H1 (cell line): ENCODE measurements at regions not wholly inside any gene's neighbourhood (a gene's known extent, or its start where the extent isn't known, plus 50 kb on each side); places are given as distances from the start of the nearest gene placed in this dataset.

ENCODE experiments used
- ASH2L ChIP-seq: fragments of 200-600, 300-600 bp; sonication (generic); IDR thresholded peaks from one replicate; pipeline ENCODE4 v1.7.1; 2017; ENCODE audit warnings: low read length
- CBX5 ChIP-seq: fragments of 300-800, 300-1000 bp; sonication (generic); IDR thresholded peaks from 2 replicates; pipeline ENCODE4 v1.7.1; 2016; ENCODE audit warnings: antibody characterized with exemption, low read length, low read depth
- EGR1 ChIP-seq: IDR thresholded peaks from 2 replicates; pipeline ENCODE4 v1.6.1; 2011; ENCODE audit warnings: low read depth, low read length, borderline replicate concordance
- HDAC2 ChIP-seq, 2 experiments: fragments of 300-600 bp in 1 of 2; sonication (generic) in 1 of 2; IDR thresholded peaks; 2 replicates each; pipeline ENCODE4 v1.6.1; 2011 to 2012; ENCODE audit warnings: low read depth in 2 of 2, low read length in 2 of 2, mild to moderate bottlenecking in 2 of 2, moderate library complexity in 2 of 2, borderline replicate concordance in 1 of 2, inconsistent platforms in 1 of 2
- HDAC6 ChIP-seq: IDR thresholded peaks from one replicate; pipeline ENCODE4 v1.7.1; 2012; ENCODE audit warnings: low read depth, mild to moderate bottlenecking, inconsistent platforms, low read length, moderate library complexity
- JUN ChIP-seq: IDR thresholded peaks from 2 replicates; pipeline ENCODE4 v1.6.1; 2011; ENCODE audit warnings: low read depth, mild to moderate bottlenecking, improper control_type of control experiment, low read length
- KDM4A ChIP-seq: IDR thresholded peaks from one replicate; pipeline ENCODE4 v1.7.1; 2012; ENCODE audit warnings: low read depth, mild to moderate bottlenecking, moderate library complexity, low read length, inconsistent platforms; ENCODE audit not compliant: severe bottlenecking
- SAP30 ChIP-seq: fragments of 300-600 bp; sonication (generic); IDR thresholded peaks from 2 replicates; pipeline ENCODE4 v1.7.1; 2012; ENCODE audit warnings: low read length, moderate library complexity, mild to moderate bottlenecking, inconsistent platforms; ENCODE audit not compliant: insufficient read depth, insufficient replicate concordance
- SP1 ChIP-seq: IDR thresholded peaks from 2 replicates; pipeline ENCODE4 v1.6.1; 2011; ENCODE audit warnings: low read depth, low read length
- TF ChIP-seq, protein P1 (sequence below): fragments of 300-600 bp; sonication (generic); IDR thresholded peaks from 2 replicates; pipeline ENCODE4 v1.7.1; 2012; ENCODE audit warnings: low read length, moderate library complexity, mild to moderate bottlenecking, inconsistent platforms; ENCODE audit not compliant: insufficient replicate concordance
- TF ChIP-seq, protein P2 (sequence below): IDR thresholded peaks from 2 replicates; pipeline ENCODE4 v1.6.1; 2012; ENCODE audit warnings: inconsistent platforms

DNA sequence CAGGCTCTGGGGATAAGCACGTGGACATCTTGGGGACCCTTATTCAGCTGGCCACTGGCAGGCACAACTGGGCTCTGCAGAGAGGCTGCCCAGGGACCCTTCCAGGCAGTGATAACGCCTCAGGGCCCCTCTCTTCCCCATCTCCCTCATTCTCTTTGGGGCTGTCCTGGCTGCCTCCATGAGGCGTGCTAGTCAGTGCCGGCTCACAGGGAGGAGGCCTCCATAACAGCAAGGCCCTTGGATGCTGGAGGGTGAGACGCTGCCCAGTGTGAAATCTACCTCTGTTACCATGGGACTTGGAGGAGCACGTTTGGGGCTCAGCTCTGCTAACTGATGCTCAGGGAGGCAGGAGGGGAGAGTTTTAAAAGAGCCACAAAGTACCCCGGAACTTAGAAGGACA, 221.3 kb downstream of the CTTN start (continued):
- TF ChIP-seq, protein P1, sequence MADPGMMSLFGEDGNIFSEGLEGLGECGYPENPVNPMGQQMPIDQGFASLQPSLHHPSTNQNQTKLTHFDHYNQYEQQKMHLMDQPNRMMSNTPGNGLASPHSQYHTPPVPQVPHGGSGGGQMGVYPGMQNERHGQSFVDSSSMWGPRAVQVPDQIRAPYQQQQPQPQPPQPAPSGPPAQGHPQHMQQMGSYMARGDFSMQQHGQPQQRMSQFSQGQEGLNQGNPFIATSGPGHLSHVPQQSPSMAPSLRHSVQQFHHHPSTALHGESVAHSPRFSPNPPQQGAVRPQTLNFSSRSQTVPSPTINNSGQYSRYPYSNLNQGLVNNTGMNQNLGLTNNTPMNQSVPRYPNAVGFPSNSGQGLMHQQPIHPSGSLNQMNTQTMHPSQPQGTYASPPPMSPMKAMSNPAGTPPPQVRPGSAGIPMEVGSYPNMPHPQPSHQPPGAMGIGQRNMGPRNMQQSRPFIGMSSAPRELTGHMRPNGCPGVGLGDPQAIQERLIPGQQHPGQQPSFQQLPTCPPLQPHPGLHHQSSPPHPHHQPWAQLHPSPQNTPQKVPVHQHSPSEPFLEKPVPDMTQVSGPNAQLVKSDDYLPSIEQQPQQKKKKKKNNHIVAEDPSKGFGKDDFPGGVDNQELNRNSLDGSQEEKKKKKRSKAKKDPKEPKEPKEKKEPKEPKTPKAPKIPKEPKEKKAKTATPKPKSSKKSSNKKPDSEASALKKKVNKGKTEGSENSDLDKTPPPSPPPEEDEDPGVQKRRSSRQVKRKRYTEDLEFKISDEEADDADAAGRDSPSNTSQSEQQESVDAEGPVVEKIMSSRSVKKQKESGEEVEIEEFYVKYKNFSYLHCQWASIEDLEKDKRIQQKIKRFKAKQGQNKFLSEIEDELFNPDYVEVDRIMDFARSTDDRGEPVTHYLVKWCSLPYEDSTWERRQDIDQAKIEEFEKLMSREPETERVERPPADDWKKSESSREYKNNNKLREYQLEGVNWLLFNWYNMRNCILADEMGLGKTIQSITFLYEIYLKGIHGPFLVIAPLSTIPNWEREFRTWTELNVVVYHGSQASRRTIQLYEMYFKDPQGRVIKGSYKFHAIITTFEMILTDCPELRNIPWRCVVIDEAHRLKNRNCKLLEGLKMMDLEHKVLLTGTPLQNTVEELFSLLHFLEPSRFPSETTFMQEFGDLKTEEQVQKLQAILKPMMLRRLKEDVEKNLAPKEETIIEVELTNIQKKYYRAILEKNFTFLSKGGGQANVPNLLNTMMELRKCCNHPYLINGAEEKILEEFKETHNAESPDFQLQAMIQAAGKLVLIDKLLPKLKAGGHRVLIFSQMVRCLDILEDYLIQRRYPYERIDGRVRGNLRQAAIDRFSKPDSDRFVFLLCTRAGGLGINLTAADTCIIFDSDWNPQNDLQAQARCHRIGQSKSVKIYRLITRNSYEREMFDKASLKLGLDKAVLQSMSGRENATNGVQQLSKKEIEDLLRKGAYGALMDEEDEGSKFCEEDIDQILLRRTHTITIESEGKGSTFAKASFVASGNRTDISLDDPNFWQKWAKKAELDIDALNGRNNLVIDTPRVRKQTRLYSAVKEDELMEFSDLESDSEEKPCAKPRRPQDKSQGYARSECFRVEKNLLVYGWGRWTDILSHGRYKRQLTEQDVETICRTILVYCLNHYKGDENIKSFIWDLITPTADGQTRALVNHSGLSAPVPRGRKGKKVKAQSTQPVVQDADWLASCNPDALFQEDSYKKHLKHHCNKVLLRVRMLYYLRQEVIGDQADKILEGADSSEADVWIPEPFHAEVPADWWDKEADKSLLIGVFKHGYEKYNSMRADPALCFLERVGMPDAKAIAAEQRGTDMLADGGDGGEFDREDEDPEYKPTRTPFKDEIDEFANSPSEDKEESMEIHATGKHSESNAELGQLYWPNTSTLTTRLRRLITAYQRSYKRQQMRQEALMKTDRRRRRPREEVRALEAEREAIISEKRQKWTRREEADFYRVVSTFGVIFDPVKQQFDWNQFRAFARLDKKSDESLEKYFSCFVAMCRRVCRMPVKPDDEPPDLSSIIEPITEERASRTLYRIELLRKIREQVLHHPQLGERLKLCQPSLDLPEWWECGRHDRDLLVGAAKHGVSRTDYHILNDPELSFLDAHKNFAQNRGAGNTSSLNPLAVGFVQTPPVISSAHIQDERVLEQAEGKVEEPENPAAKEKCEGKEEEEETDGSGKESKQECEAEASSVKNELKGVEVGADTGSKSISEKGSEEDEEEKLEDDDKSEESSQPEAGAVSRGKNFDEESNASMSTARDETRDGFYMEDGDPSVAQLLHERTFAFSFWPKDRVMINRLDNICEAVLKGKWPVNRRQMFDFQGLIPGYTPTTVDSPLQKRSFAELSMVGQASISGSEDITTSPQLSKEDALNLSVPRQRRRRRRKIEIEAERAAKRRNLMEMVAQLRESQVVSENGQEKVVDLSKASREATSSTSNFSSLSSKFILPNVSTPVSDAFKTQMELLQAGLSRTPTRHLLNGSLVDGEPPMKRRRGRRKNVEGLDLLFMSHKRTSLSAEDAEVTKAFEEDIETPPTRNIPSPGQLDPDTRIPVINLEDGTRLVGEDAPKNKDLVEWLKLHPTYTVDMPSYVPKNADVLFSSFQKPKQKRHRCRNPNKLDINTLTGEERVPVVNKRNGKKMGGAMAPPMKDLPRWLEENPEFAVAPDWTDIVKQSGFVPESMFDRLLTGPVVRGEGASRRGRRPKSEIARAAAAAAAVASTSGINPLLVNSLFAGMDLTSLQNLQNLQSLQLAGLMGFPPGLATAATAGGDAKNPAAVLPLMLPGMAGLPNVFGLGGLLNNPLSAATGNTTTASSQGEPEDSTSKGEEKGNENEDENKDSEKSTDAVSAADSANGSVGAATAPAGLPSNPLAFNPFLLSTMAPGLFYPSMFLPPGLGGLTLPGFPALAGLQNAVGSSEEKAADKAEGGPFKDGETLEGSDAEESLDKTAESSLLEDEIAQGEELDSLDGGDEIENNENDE = no peak
- no peak for TF ChIP-seq HDAC6
- TF ChIP-seq KDM4A = no peak
- TF ChIP-seq ASH2L = no peak
- TF ChIP-seq EGR1 = no peak
- TF ChIP-seq HDAC2 (IDR thresholded peaks at IDR 0.05; ENCODE audit: borderline replicate concordance in 1 of 2, low read depth in 2 of 2, low read length in 2 of 2) = no peak
- TF ChIP-seq, protein P2, sequence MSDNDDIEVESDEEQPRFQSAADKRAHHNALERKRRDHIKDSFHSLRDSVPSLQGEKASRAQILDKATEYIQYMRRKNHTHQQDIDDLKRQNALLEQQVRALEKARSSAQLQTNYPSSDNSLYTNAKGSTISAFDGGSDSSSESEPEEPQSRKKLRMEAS = no peak
- TF ChIP-seq SAP30 = no peak
- TF ChIP-seq JUN = no peak
- no peak for TF ChIP-seq CBX5
- TF ChIP-seq SP1 = no peak
